GM19397 (cell line): ENCODE measurements at regions not wholly inside any gene's neighbourhood (a gene's known extent, or its start where the extent isn't known, plus 50 kb on each side); places are given as distances from the start of the nearest gene placed in this dataset.
"Not testable (repeated sequence)": the region's sequence is repeated elsewhere in the genome, so short reads cannot be mapped to it uniquely, and the experiment has no call there.

ENCODE experiments used
- ATAC-seq: cut with Tn5 transposase; IDR thresholded peaks from one replicate; pipeline ENCODE4 v1.9.1; 2021; ENCODE audit warnings: mild to moderate bottlenecking, moderate library complexity; ENCODE audit not compliant: unreplicated experiment

DNA sequence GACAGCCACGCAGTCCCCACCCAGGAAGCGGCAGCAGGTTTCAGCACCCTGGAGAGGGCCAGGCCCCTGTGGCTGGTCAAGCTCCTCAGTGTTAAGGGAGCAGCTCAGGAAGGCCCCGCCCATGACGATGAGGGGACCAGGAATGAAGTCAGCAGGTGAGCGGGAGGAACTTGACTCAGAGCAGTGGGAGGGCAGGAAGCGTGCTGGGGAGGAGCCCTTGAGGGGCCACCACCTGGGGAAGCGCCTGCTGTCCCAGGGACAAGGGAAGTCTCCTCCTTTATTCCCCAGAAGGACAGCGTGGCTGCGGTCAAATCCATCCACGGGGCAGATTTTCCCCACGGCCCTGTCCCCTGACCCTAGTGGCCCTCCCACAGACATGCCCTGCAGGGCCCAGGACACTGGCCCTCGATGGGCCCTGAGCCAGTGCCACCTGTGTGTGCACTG is 357.6 kb downstream of the ADGRD1 start:
- not testable (repeated sequence) for ATAC-seq

GRCh38 chr12:131311764-131312163 is 358.1 kb downstream of the ADGRD1 start:
- no peak for ATAC-seq

GRCh38 chr12:131312382-131312781 is 358.7 kb downstream of the ADGRD1 start:
- ATAC-seq = not testable (repeated sequence)

DNA sequence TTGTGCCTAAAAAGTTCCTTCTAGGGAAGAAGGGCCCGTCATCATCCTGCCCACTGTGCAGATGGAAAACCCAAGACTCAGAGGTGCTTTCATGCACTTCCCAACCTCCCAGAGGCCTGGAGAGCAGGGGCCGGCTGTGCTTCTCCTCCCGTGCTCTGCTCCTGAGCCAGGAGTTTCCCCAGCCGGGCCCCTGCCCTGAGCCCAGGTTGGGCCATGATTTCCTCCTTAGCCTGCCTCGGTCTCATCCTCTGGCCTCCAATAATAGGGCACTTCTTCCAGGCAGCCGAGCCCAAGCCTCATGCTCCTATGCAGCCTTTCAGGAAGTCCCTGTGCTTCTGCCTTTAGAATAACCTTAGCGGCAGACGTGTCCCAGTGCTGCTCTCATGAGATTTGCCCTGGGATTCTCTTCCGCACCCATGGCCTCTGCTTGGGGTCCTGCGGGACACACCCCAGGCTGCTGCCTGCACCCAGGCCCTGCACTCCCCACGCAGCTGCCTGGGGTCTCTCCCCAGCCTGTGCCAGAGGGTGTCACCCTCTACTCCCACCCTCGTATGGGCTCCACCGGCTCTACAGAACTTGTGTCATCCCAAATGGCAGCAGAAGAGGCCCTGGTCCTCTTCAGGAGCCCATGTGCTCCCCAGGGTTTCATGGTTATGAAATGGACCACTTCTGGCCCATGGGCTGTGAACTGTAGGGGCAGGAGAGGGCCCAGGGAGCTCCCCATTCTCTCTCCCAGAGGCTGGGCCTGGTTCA is 359.3 kb downstream of the ADGRD1 start:
- no peak for ATAC-seq

DNA sequence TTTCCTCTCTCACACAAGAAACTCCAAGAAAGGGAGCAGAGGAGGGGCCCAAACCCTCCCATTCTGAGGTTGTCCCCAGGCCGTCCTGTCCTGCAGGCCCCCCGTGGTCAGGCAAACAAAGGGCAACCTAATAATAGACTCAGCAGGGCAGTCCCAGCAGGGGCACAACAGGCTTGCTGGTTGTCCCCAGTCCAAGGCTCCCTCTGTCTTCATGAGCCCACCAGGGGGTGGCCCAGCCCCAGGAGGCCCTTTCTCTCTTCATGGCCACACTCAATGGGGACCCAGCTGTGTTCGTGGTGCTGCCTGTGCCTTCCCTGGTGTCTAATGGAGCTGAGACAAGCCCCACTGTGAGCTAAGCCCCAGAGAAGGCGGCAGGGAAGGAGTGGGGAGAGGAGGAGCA is 359.9 kb downstream of the ADGRD1 start:
- no peak for ATAC-seq

GRCh38 chr12:131314524-131315090 is 360.9 kb downstream of the ADGRD1 start:
- ATAC-seq = no peak

DNA sequence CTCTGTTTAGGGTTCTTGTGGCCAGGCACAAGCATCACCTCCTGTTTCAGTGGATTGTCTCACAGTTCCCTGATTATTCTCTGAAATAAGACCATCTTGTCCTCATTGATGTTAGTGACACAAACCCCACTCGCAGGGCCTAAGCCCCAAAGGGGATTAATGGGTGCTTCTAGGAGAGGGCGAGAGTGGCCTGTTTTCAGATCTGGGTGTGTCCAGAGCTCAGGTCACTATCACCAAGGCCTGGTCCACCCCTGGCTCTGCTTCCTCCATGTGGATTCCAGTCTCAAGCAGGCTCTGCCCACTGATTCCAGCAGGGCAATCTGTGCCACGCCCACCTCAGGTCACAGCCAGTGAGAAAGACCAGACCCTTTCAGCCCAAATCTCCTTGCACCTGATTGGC is 361.9 kb downstream of the ADGRD1 start:
- no peak for ATAC-seq

GRCh38 chr12:131316388-131316787 is 362.7 kb downstream of the ADGRD1 start:
- ATAC-seq = no peak

GRCh38 chr12:131318045-131318685 is 364.5 kb downstream of the ADGRD1 start:
- no peak for ATAC-seq

GRCh38 chr12:131321988-131322387 is 368.3 kb downstream of the ADGRD1 start:
- ATAC-seq = no peak

- ATAC-seq = not testable (repeated sequence)
Observed at GRCh38 chr12:131322460-131322859, 368.8 kb downstream of the ADGRD1 start.

DNA sequence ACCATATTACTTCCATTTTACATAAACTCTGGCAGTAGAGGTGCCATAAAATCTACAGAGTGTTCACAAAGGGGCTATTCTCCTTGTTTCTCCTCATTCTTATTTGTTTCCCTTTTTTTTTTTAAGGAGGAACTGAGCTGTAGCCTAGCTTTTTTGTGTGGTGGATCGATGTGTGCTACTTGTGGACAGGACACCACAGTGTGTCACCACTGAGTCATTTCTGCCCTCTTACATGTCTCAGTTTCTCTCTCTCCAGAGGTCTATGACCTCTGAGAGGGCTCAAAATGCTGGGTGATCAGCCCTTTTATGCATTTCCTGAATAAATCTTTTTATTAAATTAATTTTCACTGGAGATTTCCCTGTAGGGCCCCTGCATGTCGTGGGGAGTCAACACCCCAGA is 370.2 kb downstream of the ADGRD1 start:
- ATAC-seq = no peak

- ATAC-seq = no peak
Observed at GRCh38 chr12:131327521-131328488, 374.1 kb downstream of the ADGRD1 start.

GRCh38 chr12:131328861-131329845 is 375.4 kb downstream of the ADGRD1 start:
- ATAC-seq = not testable (repeated sequence)

- no peak for ATAC-seq
Observed at GRCh38 chr12:131330106-131330815, 376.6 kb downstream of the ADGRD1 start.

- ATAC-seq = no peak
Observed at GRCh38 chr12:131331148-131331750, 377.5 kb downstream of the ADGRD1 start.

DNA sequence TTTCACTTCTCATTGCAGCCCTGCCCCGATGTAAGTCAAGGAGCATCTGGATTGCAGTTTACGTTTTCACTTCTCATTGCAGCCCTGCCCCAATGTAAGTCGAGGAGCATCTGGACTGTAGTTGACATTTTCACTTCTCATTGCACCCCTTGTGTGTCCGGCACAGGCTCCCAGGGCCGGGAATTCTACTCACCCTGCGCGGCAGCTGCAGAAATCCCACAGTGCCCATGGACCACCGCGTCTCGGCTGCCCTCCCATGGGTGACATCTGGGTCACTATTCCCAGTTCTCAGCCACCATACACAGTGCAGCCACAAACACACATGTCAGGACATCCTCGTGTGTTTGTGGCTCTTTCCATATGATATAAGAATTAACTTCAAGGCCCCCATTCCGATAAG is 378.5 kb downstream of the ADGRD1 start:
- no peak for ATAC-seq

- no peak for ATAC-seq
Observed at GRCh38 chr12:131333136-131333535, 377.8 kb upstream of the SFSWAP start.
